Gastroesophageal sphincter (tissue), 4 donors: ENCODE measurements at regions not wholly inside any gene's neighbourhood (a gene's known extent, or its start where the extent isn't known, plus 50 kb on each side); places are given as distances from the start of the nearest gene placed in this dataset.

Source experiments
- ATAC-seq: fragments of 150-250 bp; one replicate; pipeline ENCODE4 v1.9.1; 2016; ENCODE audit warnings: mild to moderate bottlenecking, moderate library complexity
- H3K27ac ChIP-seq, 4 donors: fragments of 200-600 bp; sonication (generic) in 3 of 4; 1 replicate in 3 of 4; 2 replicates in 1 of 4; pipeline ENCODE4 v1.5.1; 2016 to 2019
- H3K27me3 ChIP-seq: fragments of 200-600 bp; sonication (generic); one replicate; pipeline ENCODE4 v1.5.1; 2019
- H3K36me3 ChIP-seq, 2 donors: fragments of 200-600 bp; sonication (generic); one replicate each; pipeline ENCODE4 v1.5.1; 2019; ENCODE audit warnings: control low read depth in 1 of 2
- H3K4me1 ChIP-seq, 3 donors: fragments of 200-600 bp; sonication (generic); 1 replicate in 2 of 3; 2 replicates in 1 of 3; pipeline ENCODE4 v1.5.1; 2016 to 2019; ENCODE audit warnings: control low read depth in 2 of 3
- H3K4me3 ChIP-seq, 2 donors: fragments of 200-600 bp; sonication (generic); one replicate each; pipeline ENCODE4 v1.5.1; 2019; ENCODE audit warnings: mild to moderate bottlenecking in 1 of 2, moderate library complexity in 1 of 2
- H3K9me3 ChIP-seq, 3 donors: fragments of 200-600 bp; sonication (generic); one replicate each; pipeline ENCODE4 v1.5.1; 2017 to 2019; ENCODE audit warnings: control low read depth in 2 of 3
- CTCF ChIP-seq, 4 experiments: fragments of 200-600 bp in 2 of 4; fragments of 450-650 bp in 2 of 4; sonication (generic) in 1 of 4; IDR thresholded peaks; one replicate each; pipeline ENCODE4 v1.5.1; 2017 to 2019; ENCODE audit warnings: antibody characterized with exemption in 4 of 4, mild to moderate bottlenecking in 2 of 4, moderate library complexity in 2 of 4
- EP300 ChIP-seq: sonication (generic); formaldehyde crosslinking; IDR thresholded peaks from one replicate; pipeline ENCODE4 v1.6.1; 2017; ENCODE audit warnings: antibody characterized with exemption, mild to moderate bottlenecking
- POLR2A ChIP-seq, 2 donors: fragments of 450-650 bp; IDR thresholded peaks; one replicate each; pipeline ENCODE4 v1.6.1; 2017; ENCODE audit warnings: antibody characterized with exemption in 2 of 2, mild to moderate bottlenecking in 2 of 2, moderate library complexity in 1 of 2
- POLR2AphosphoS5 ChIP-seq: sonication (generic); formaldehyde crosslinking; IDR thresholded peaks from one replicate; pipeline ENCODE4 v1.6.1; 2017; ENCODE audit warnings: antibody characterized with exemption
- WGBS, 2 donors: methylation state at CpG; one replicate each; pipeline ENCODE4 v1.1.5; 2018; ENCODE audit warnings: low coverage in 1 of 2; 5-methylcytosine and 5-hydroxymethylcytosine counted together

- H3K4me3 ChIP-seq: no peak overlapping the region
- H3K9me3 ChIP-seq: no peaks in the 10 kb centered on the region
- no peaks in the 10 kb centered on the region for H3K36me3 ChIP-seq
- no peak for TF ChIP-seq POLR2AphosphoS5
- no peak for TF ChIP-seq POLR2A (IDR thresholded peaks at IDR 0.05)
- no peak for ATAC-seq
- no peaks in the 10 kb centered on the region for H3K27me3 ChIP-seq
- no peaks in the 10 kb centered on the region for H3K4me1 ChIP-seq
- no peak overlapping the region for H3K27ac ChIP-seq
- 80 to 84% methylated on average over 1 to 2 of the region's 3 CpGs for WGBS, 2 donors
Measured at GRCh38 chrX:149151805-149152757, 353.0 kb downstream of the IDS start.

- no peaks in the 10 kb centered on the region for H3K4me1 ChIP-seq
- H3K27me3 ChIP-seq: no peaks in the 10 kb centered on the region
- no peaks in the 10 kb centered on the region for H3K9me3 ChIP-seq
- WGBS, 2 donors: 83% methylated on average over 1 of the region's 3 CpGs; no CpG with 5 or more reads in 1 of the 2 donors
- H3K36me3 ChIP-seq: no peaks in the 10 kb centered on the region
- ATAC-seq: no peak
- TF ChIP-seq CTCF (IDR thresholded peaks at IDR 0.05) (no peak), POLR2AphosphoS5 (no peak), POLR2A (IDR thresholded peaks at IDR 0.05) (no peak), EP300 (no peak)
- no peak overlapping the region for H3K4me3 ChIP-seq
- no peak overlapping the region for H3K27ac ChIP-seq
Measured at GRCh38 chrX:149145845-149146285, 359.2 kb downstream of the IDS start.

GRCh38 chrX:149131774-149132173 is 373.3 kb downstream of the IDS start:
- no peak overlapping the region for H3K4me3 ChIP-seq
- 74 to 82% methylated on average over 3 of the region's 3 CpGs for WGBS, 2 donors

GRCh38 chrX:149129767-149130166 is 375.3 kb downstream of the IDS start:
- Histone ChIP-seq H3K27ac (no peak overlapping the region), H3K9me3 (no peaks in the 10 kb centered on the region), H3K4me3 (no peak overlapping the region), H3K36me3 (no peaks in the 10 kb centered on the region), H3K27me3 (no peaks in the 10 kb centered on the region), H3K4me1 (no peaks in the 10 kb centered on the region)
- WGBS, 2 donors: 54 to 58% methylated on average over 2 to 5 of the region's 5 CpGs
- ATAC-seq: no peak
- TF ChIP-seq CTCF (IDR thresholded peaks at IDR 0.05): no peak
- no peak for TF ChIP-seq POLR2A (IDR thresholded peaks at IDR 0.05)
- TF ChIP-seq EP300: no peak
- no peak for TF ChIP-seq POLR2AphosphoS5

More at GRCh38 chrX:149131774-149132173, 373.3 kb downstream of the IDS start:
- no peaks in the 10 kb centered on the region for H3K27me3 ChIP-seq
- ATAC-seq: no peak
- TF ChIP-seq CTCF (IDR thresholded peaks at IDR 0.05): no peak
- no peak for TF ChIP-seq POLR2A (IDR thresholded peaks at IDR 0.05)
- no peak for TF ChIP-seq POLR2AphosphoS5
- no peak for TF ChIP-seq EP300
- no peaks in the 10 kb centered on the region for H3K9me3 ChIP-seq
- no peaks in the 10 kb centered on the region for H3K36me3 ChIP-seq
- no peaks in the 10 kb centered on the region for H3K4me1 ChIP-seq
- no peak overlapping the region for H3K27ac ChIP-seq

GRCh38 chrX:149124526-149125108 is 380.5 kb downstream of the IDS start:
- Histone ChIP-seq H3K9me3 (no peaks in the 10 kb centered on the region), H3K36me3 (no peaks in the 10 kb centered on the region), H3K27me3 (no peaks in the 10 kb centered on the region), H3K4me1 (no peaks in the 10 kb centered on the region), H3K4me3 (no peak overlapping the region), H3K27ac (no peak overlapping the region)
- 70 to 100% methylated on average over 1 to 3 of the region's 3 CpGs for WGBS, 2 donors
- no peak for ATAC-seq
- TF ChIP-seq CTCF (IDR thresholded peaks at IDR 0.05) (no peak), EP300 (no peak), POLR2A (IDR thresholded peaks at IDR 0.05) (no peak), POLR2AphosphoS5 (no peak)
